ENCODE measurements at regions not wholly inside any gene's neighbourhood (a gene's known extent, or its start where the extent isn't known, plus 50 kb on each side); places are given as distances from the start of the nearest gene placed in this dataset.

GRCh38 chr1:38746941-38747600 is 112.5 kb downstream of the RRAGC start:
- TF ChIP-seq CTCF (IDR thresholded peaks at IDR 0.05; ENCODE audit: low read depth, low read length), result no peak
- no peak for DNase-seq (ENCODE audit: extremely low read depth, low read depth)

- no peak for DNase-seq (ENCODE audit: extremely low read depth, low read depth)
- TF ChIP-seq CTCF (IDR thresholded peaks at IDR 0.05; ENCODE audit: low read depth, low read length), result no peak
Measured at GRCh38 chr1:38746402-38746935, 113.1 kb downstream of the RRAGC start.

DNA sequence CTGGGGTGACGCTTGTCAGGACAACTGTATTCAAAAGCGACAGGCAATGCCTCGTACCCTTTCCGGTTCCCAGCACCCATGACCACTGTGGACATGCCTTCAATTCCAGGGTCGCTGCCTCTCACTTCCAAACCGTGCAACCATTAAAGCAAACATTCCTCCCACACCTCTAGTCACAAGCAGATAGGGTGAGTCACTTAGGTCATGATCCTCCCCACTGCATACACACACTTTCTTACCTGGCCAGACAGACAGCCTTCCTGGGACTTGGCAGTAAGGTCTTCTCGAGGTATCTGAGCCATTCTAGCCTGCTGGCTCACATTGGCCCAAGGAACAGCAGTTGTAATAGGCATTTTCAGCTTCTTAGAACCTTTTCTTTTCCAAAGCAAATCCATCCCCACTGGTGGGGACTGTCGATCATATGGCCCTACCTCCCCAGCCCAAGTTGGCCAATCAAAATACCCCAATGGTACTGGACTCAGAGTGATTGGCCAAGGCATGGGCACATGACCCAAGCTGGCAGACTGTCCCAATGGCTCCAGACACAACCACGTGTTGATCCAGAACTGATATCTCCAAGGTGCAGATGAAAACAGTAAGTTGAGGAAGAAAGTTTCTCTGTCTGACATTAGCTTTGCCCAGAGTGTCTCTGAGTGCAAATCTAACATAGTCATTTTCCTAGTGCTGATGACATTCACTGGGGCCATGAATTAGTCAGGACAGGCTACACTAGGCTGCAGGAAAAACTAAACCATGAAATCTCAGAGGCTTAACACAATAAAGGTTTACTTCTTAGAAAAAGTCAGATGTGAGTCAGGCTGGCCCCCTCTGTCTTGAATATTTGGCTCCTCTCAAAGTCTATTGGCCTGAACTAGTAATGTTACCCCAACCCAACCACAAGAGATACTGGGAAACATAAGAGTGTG is 113.8 kb downstream of the RRAGC start:
- DNase-seq (ENCODE audit: extremely low read depth, low read depth), result no peak
- TF ChIP-seq CTCF (IDR thresholded peaks at IDR 0.05; ENCODE audit: low read depth, low read length), result no peak

DNA sequence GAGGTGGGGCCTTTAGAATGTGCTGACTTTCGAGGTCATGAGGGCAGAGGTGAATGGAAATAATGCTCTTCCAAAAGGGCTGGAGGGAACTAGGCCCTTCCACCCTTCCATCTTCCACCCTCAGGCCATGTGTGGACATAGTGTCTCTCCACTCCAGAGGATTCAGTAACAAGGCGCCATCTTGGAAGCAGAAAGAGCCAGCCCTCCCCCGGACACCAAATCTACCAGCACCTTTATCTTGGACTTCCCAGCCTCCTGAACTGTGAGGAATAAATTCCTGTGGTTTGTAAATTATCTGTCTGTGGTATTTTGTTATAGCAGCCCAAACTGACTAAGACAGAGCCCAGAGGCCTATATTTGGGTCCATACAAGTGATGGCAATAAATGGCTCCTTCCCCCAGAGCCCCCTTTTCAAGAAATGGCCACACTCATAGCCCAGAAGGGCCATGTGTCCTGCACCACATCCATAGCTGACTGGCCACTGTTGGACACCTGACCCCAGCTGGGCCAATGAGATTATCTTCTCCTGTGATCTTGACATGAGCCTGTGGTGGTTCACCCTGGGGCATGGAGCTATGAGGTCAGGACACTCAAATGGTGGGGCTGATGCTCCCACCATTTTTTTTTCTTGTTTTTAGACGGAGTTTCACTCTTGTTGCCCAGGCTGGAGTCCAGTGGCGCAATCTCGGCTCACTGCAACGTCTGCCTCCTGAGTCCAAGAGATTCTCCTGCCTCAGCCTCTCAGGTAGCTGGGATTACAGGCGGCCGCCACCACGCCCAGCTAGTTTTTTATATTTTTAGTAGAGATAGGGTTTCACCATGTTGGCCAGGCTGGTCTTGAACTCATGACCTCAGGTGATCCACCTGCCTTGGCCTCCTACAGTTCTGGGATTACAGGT is 114.9 kb downstream of the RRAGC start:
- TF ChIP-seq CTCF (IDR thresholded peaks at IDR 0.05; ENCODE audit: low read depth, low read length), result no peak
- no peak for DNase-seq (ENCODE audit: extremely low read depth, low read depth)

DNA sequence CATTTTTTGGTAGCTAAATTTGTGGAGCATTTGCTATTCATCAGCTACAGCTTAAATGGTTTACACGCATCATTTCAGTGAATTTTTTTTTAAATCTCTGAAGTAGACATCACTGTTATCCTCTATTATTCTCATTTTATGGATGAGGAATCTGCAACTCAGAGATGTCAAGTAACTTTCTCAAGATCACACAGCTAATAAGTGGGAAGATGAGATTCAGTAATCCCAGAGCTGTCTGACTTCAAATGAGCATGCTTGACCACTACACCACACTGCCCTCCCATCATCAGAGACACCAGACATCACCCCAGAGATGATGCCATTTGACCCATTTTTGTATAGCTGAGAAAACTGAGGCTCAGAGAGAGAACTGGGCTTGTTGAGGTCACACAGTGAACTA is 116.4 kb downstream of the RRAGC start:
- DNase-seq (ENCODE audit: extremely low read depth, low read depth), result no peak
- no peak for TF ChIP-seq CTCF (IDR thresholded peaks at IDR 0.05; ENCODE audit: low read depth, low read length)

DNA sequence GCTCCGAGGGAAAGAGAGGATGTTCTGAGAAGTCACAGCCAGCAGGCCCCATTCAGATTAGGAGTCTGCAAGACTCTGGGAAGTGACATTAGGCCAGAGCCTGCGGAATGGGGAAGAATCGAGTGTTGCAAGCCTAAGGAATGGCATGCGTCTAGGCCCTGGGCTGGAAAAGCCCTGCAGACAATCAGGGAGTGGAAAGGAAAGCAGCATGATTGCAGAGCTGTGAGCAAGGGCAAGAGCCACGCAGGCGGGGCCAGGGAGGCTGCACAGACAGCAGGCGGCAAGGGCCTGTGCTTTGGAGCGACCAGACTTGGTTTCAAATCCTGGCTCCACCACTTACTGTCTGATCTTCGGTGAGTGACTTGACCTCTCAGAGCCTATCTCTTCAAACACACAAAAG is 118.2 kb downstream of the RRAGC start:
- TF ChIP-seq CTCF (IDR thresholded peaks at IDR 0.05; ENCODE audit: low read depth, low read length), result no peak
- DNase-seq (ENCODE audit: extremely low read depth, low read depth), result no peak

Measured in AG09319 (cell line).